ENCODE measurements at regions not wholly inside any gene's neighbourhood (a gene's known extent, or its start where the extent isn't known, plus 50 kb on each side); places are given as distances from the start of the nearest gene placed in this dataset.
"Not testable (repeated sequence)": the region's sequence is repeated elsewhere in the genome, so short reads cannot be mapped to it uniquely, and the experiment has no call there.

- peak in 1 of 2 donors; percentile 61 for DNase-seq (ENCODE audit: low read depth in 2 of 2)
- no peak overlapping the region for H3K4me3 ChIP-seq (replicated peaks in 1 of 2; ENCODE audit: low read depth in 2 of 2, low read length in 2 of 2)
- no peak for TF ChIP-seq CTCF (IDR thresholded peaks at IDR 0.05; ENCODE audit: low read depth, low read length)
Observed at GRCh38 chr5:87127956-87128687, 139.6 kb upstream of the RASA1 start.

DNA sequence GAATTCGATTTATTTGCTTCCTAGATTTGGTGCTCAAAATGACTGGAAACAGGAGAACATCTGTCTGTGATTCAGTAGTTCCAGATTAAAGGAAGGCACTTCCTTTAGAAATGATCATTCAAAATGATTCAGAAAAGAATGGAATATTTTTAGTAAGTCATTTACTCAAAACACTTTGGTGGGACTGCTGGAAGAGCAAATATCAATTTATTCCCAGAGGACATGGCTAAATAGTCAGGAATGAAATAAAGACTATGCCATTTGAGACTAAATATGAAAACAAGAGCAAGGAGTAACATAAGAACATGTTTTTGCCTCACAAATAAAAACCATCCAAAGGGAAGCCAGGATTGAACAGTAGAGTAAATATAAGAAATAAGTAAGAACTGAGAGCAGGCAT, 138.6 kb upstream of the RASA1 start:
- no peak for TF ChIP-seq CTCF (IDR thresholded peaks at IDR 0.05; ENCODE audit: low read depth, low read length)
- no peak overlapping the region for H3K4me3 ChIP-seq (replicated peaks in 1 of 2; ENCODE audit: low read depth in 2 of 2, low read length in 2 of 2)
- DNase-seq (ENCODE audit: low read depth in 2 of 2): no peak

GRCh38 chr5:87132696-87133095, 135.0 kb upstream of the RASA1 start:
- peak in 1 of 2 donors; percentile 36 for DNase-seq (ENCODE audit: low read depth in 2 of 2)
- no peak for TF ChIP-seq CTCF (IDR thresholded peaks at IDR 0.05; ENCODE audit: low read depth, low read length)
- no peak overlapping the region for H3K4me3 ChIP-seq (replicated peaks in 1 of 2; ENCODE audit: low read depth in 2 of 2, low read length in 2 of 2)

- not testable (repeated sequence) for DNase-seq (ENCODE audit: low read depth in 2 of 2); H3K4me3 ChIP-seq (replicated peaks in 1 of 2; ENCODE audit: low read depth in 2 of 2, low read length in 2 of 2)
Observed at GRCh38 chr5:87134513-87134912, 133.2 kb upstream of the RASA1 start.

- DNase-seq (ENCODE audit: low read depth in 2 of 2): peak in 1 of 2 donors; percentile 28
- no peak for TF ChIP-seq CTCF (IDR thresholded peaks at IDR 0.05; ENCODE audit: low read depth, low read length)
- H3K4me3 ChIP-seq (replicated peaks in 1 of 2; ENCODE audit: low read depth in 2 of 2, low read length in 2 of 2): no peak overlapping the region
Observed at GRCh38 chr5:87136096-87136495, 131.6 kb upstream of the RASA1 start.

GRCh38 chr5:87136733-87137132, 130.9 kb upstream of the RASA1 start:
- TF ChIP-seq CTCF (IDR thresholded peaks at IDR 0.05; ENCODE audit: low read depth, low read length): no peak
- no peak for DNase-seq (ENCODE audit: low read depth in 2 of 2)
- no peak overlapping the region for H3K4me3 ChIP-seq (replicated peaks in 1 of 2; ENCODE audit: low read depth in 2 of 2, low read length in 2 of 2)

- no peak for TF ChIP-seq CTCF (IDR thresholded peaks at IDR 0.05; ENCODE audit: low read depth, low read length)
- DNase-seq (ENCODE audit: low read depth in 2 of 2): no peak
- no peak overlapping the region for H3K4me3 ChIP-seq (replicated peaks in 1 of 2; ENCODE audit: low read depth in 2 of 2, low read length in 2 of 2)
Observed at GRCh38 chr5:87137283-87137682, 130.4 kb upstream of the RASA1 start.

Measured in cardiac fibroblast (primary cell).